Upper lobe of right lung (tissue), 1 donor: ENCODE measurements at regions not wholly inside any gene's neighbourhood (a gene's known extent, or its start where the extent isn't known, plus 50 kb on each side); places are given as distances from the start of the nearest gene placed in this dataset.
A peak's percentile ranks its signal among the peaks of the same experiment; 100 is the strongest.

Experiments used
- ATAC-seq: fragments of 200-7000 bp; cut with Tn5 transposase; one replicate; pipeline ENCODE4 v1.9.1; 2020; ENCODE audit warnings: mild to moderate bottlenecking, moderate library complexity
- DNase-seq: peaks from one replicate; pipeline ENCODE4 v3.0.0-alpha.2; 2020
- H3K27ac ChIP-seq: fragments of 200-600 bp; one replicate; pipeline ENCODE4 v1.8.0; 2022
- H3K27me3 ChIP-seq: fragments of 200-600 bp; one replicate; pipeline ENCODE4 v1.8.0; 2022; ENCODE audit warnings: mild to moderate bottlenecking
- H3K36me3 ChIP-seq: fragments of 200-600 bp; one replicate; pipeline ENCODE4 v1.8.0; 2022
- H3K4me1 ChIP-seq: fragments of 200-600 bp; one replicate; pipeline ENCODE4 v1.8.0; 2022
- H3K4me3 ChIP-seq: fragments of 200-600 bp; one replicate; pipeline ENCODE4 v1.8.0; 2022; ENCODE audit warnings: mild to moderate bottlenecking
- H3K9me3 ChIP-seq: fragments of 200-600 bp; one replicate; pipeline ENCODE4 v1.8.0; 2022
- intact Hi-C: fragments of 100-400 bp; cut with DNase I; formaldehyde crosslinking; loops from one replicate; pipeline ENCODE4 v1.11.0; 2022
- TF ChIP-seq, protein P1 (sequence below): fragments of 200-600 bp; IDR thresholded peaks from one replicate; pipeline ENCODE4 v1.8.0; 2022; ENCODE audit warnings: antibody characterized with exemption
- donor health status: DM: no; HTN: yes; CAD: no; lungs with severe emphysema.

GRCh38 chr16:51410125-51410524 lies 259.1 kb upstream of the SALL1 start:
- no peaks in the 10 kb centered on the region for H3K27me3 ChIP-seq
- no peak overlapping the region for H3K27ac ChIP-seq
- H3K4me3 ChIP-seq = no peak overlapping the region
- intact Hi-C loops = no loop called here
- TF ChIP-seq, protein P1, sequence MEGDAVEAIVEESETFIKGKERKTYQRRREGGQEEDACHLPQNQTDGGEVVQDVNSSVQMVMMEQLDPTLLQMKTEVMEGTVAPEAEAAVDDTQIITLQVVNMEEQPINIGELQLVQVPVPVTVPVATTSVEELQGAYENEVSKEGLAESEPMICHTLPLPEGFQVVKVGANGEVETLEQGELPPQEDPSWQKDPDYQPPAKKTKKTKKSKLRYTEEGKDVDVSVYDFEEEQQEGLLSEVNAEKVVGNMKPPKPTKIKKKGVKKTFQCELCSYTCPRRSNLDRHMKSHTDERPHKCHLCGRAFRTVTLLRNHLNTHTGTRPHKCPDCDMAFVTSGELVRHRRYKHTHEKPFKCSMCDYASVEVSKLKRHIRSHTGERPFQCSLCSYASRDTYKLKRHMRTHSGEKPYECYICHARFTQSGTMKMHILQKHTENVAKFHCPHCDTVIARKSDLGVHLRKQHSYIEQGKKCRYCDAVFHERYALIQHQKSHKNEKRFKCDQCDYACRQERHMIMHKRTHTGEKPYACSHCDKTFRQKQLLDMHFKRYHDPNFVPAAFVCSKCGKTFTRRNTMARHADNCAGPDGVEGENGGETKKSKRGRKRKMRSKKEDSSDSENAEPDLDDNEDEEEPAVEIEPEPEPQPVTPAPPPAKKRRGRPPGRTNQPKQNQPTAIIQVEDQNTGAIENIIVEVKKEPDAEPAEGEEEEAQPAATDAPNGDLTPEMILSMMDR = no peak
- no peak for DNase-seq
- H3K36me3 ChIP-seq = no peaks in the 10 kb centered on the region
- H3K9me3 ChIP-seq = no peaks in the 10 kb centered on the region
- no peak for ATAC-seq
- H3K4me1 ChIP-seq = no peaks in the 10 kb centered on the region

DNA sequence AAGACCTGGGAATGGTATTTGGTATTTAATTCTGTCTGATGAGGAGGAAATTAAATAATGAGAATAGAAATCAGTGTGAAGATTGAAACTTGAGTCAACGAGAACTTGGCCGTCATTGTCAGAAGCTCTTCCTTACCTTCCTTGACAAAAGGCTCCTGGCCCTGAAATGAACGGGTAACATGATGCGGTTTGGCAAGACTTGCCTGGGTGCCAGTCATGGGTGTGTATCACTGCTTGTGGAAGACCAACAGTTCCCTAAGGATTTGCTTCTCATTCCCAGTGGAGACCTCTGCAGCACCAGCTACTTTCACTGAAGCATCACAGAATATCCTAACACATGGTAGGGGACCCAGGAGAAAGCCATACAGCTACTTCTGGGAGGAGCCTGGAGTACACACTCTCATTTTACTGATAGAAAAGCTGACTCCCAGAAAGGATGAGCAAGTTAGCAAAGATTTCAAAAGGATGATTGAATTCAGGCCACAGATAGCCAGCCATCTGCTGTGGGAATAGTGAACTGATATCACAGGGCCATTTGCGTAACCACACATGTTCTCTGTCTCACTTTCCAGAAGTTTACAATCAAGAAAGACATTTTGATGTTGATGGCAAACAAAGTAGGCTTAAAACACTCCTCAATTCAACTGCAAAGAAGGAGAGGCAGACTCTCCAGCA lies 258.1 kb upstream of the SALL1 start:
- H3K27me3 ChIP-seq = no peaks in the 10 kb centered on the region
- no peaks in the 10 kb centered on the region for H3K9me3 ChIP-seq
- H3K27ac ChIP-seq = no peak overlapping the region
- ATAC-seq (no peak), DNase-seq (no peak)
- TF ChIP-seq, protein P1 = no peak
- H3K4me3 ChIP-seq = no peak overlapping the region
- no peaks in the 10 kb centered on the region for H3K4me1 ChIP-seq
- intact Hi-C loops = no loop called here
- no peaks in the 10 kb centered on the region for H3K36me3 ChIP-seq

GRCh38 chr16:51408357-51408756 lies 257.3 kb upstream of the SALL1 start:
- intact Hi-C loops = no loop called here

GRCh38 chr16:51407921-51408320 lies 256.9 kb upstream of the SALL1 start:
- H3K4me1 ChIP-seq = no peaks in the 10 kb centered on the region
- H3K9me3 ChIP-seq = no peaks in the 10 kb centered on the region
- H3K27ac ChIP-seq = no peak overlapping the region
- H3K36me3 ChIP-seq = no peaks in the 10 kb centered on the region
- no peaks in the 10 kb centered on the region for H3K27me3 ChIP-seq
- DNase-seq = no peak
- no peak overlapping the region for H3K4me3 ChIP-seq
- intact Hi-C loops = no loop called here
- no peak for ATAC-seq
- TF ChIP-seq, protein P1 = no peak

More at GRCh38 chr16:51408357-51408756, 257.3 kb upstream of the SALL1 start:
- ATAC-seq = peak; percentile 69
- no peak for DNase-seq
- no peaks in the 10 kb centered on the region for H3K36me3 ChIP-seq
- TF ChIP-seq, protein P1 = no peak
- no peaks in the 10 kb centered on the region for H3K9me3 ChIP-seq
- no peaks in the 10 kb centered on the region for H3K4me1 ChIP-seq
- no peak overlapping the region for H3K4me3 ChIP-seq
- H3K27me3 ChIP-seq = no peaks in the 10 kb centered on the region
- no peak overlapping the region for H3K27ac ChIP-seq

DNA sequence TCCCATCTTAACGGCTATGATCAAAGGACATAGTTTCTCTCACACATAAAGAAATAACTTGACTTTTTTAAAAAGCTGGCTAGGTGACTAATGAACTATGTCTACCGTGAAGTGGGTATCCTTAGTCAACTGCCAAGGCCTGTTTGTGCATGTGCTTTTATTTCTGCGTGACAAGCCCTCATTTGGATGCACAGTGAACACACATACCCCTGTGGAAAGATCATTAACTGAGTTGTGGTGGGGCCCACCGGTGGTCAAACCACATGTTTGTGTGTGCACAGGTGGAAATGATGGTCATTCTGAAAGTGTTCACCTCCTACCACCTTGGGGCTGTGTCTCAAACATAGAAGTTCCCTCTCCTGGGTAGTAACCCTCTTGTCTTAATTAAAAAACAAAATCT lies 256.1 kb upstream of the SALL1 start:
- no peaks in the 10 kb centered on the region for H3K36me3 ChIP-seq
- DNase-seq = no peak
- TF ChIP-seq, protein P1 = no peak
- H3K4me3 ChIP-seq = no peak overlapping the region
- no peaks in the 10 kb centered on the region for H3K9me3 ChIP-seq
- H3K4me1 ChIP-seq = no peaks in the 10 kb centered on the region
- no peaks in the 10 kb centered on the region for H3K27me3 ChIP-seq
- no peak for ATAC-seq
- H3K27ac ChIP-seq = no peak overlapping the region
- intact Hi-C loops = no loop called here

DNA sequence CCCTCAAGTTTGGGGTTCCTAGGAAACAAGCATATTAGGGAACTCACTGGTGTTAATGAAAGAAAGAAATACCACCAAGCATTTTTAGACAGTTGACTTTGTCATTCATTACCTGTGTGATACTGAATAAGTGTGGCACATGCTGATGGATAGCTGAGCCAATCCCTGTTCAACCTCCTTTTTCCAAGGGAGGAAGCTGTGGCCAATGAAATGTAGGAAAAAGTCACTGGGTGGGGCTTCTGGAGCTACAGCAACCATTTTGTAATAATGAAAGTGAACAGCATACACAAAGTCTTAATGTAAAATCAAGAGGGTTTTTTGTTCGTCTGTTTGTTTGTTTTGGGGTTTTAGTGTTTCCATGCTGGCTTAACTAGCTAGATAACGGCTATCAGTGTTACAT lies 254.3 kb upstream of the SALL1 start:
- TF ChIP-seq, protein P1 = no peak
- no peaks in the 10 kb centered on the region for H3K4me1 ChIP-seq
- ATAC-seq = no peak

More for the DNA sequence above, 254.3 kb upstream of the SALL1 start:
- no peak for DNase-seq
- intact Hi-C loops = no loop called here
- Histone ChIP-seq H3K4me3 (no peak overlapping the region), H3K27me3 (no peaks in the 10 kb centered on the region), H3K27ac (no peak overlapping the region), H3K36me3 (no peaks in the 10 kb centered on the region), H3K9me3 (no peaks in the 10 kb centered on the region)
